ENCODE measurements at regions not wholly inside any gene's neighbourhood (a gene's known extent, or its start where the extent isn't known, plus 50 kb on each side); places are given as distances from the start of the nearest gene placed in this dataset.
"Not testable (repeated sequence)": the region's sequence is repeated elsewhere in the genome, so short reads cannot be mapped to it uniquely, and the experiment has no call there.

DNA sequence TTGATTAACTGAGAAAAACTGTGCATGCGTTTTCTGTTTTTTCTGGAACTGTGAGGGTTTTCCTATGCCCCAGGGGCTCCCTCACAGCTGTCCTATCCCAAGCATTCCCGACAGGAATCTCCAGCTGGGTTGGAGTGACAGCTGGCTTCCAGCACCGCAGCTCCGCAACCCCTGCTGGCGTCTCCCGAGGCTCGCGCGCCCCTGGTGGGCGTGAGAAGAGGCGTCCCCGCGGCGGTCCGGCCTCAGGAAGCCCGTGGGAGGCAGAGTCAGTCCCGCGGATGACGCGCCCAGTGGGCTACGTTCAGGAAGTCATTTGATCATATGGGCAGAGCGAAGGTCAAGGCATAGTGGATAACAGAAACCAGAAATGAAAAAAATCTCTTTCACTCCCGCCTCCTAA, 821.9 kb downstream of the SPATA31A1 start:
- not testable (repeated sequence) for H3K36me3 Mint-ChIP-seq (ENCODE audit: low read depth); H3K9me3 Mint-ChIP-seq; H3K4me1 Mint-ChIP-seq; H3K4me3 Mint-ChIP-seq; H3K27me3 Mint-ChIP-seq (ENCODE audit: low read depth); H3K27ac Mint-ChIP-seq (ENCODE audit: unreplicated experiment)
- peak; percentile 47 for DNase-seq (ENCODE audit: low read depth, low spot score)
- TF ChIP-seq, protein P1, sequence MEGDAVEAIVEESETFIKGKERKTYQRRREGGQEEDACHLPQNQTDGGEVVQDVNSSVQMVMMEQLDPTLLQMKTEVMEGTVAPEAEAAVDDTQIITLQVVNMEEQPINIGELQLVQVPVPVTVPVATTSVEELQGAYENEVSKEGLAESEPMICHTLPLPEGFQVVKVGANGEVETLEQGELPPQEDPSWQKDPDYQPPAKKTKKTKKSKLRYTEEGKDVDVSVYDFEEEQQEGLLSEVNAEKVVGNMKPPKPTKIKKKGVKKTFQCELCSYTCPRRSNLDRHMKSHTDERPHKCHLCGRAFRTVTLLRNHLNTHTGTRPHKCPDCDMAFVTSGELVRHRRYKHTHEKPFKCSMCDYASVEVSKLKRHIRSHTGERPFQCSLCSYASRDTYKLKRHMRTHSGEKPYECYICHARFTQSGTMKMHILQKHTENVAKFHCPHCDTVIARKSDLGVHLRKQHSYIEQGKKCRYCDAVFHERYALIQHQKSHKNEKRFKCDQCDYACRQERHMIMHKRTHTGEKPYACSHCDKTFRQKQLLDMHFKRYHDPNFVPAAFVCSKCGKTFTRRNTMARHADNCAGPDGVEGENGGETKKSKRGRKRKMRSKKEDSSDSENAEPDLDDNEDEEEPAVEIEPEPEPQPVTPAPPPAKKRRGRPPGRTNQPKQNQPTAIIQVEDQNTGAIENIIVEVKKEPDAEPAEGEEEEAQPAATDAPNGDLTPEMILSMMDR (conservative IDR thresholded peaks at IDR 0.05) = peak; percentile 42

DNA sequence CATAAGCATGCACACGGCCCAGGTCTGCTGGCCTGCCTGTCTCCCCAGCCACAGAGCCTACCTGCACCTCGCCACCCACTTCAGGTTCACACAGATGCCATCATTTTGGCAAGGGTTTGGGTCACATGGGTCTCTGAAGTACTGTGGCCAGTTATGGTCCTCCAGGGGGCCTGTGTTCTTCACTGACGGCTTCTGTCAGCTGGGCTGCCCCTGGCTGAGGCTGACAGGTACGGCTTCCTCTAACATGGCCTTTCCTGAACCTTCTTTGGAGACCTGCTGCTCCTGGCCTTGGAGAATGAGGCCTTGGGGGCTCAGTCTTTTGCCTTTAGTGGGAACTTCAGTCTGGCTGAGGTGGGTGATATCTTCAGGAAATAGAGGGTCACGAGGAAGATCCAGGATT, 835.9 kb downstream of the SPATA31A1 start:
- peaks cover 20% of the 10 kb centered on the region for H3K27me3 Mint-ChIP-seq (ENCODE audit: low read depth)
- DNase-seq (ENCODE audit: low read depth, low spot score); H3K27ac Mint-ChIP-seq (ENCODE audit: unreplicated experiment); H3K36me3 Mint-ChIP-seq (ENCODE audit: low read depth); H3K4me3 Mint-ChIP-seq; H3K9me3 Mint-ChIP-seq; H3K4me1 Mint-ChIP-seq: not testable (repeated sequence)

DNA sequence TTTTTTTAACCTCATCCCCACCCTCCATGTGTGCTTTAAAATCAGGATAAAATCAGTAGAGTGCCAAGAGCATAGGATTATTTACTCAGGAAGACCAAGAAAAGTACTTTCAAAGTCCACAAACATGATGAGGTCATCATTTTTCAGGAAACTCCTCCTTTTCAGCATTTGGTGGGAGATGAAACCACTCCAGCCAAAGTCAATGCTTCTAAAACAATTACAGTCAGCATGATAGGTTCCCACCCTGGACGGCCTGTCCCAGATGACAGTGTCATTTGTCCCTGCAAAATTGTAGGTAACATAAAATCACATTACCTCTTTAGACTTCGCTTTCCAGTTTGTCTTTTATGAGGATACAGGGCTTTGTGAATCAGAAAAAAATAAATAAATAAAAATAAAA, 836.7 kb downstream of the SPATA31A1 start:
- not testable (repeated sequence) for H3K4me3 Mint-ChIP-seq; H3K36me3 Mint-ChIP-seq (ENCODE audit: low read depth)

DNA sequence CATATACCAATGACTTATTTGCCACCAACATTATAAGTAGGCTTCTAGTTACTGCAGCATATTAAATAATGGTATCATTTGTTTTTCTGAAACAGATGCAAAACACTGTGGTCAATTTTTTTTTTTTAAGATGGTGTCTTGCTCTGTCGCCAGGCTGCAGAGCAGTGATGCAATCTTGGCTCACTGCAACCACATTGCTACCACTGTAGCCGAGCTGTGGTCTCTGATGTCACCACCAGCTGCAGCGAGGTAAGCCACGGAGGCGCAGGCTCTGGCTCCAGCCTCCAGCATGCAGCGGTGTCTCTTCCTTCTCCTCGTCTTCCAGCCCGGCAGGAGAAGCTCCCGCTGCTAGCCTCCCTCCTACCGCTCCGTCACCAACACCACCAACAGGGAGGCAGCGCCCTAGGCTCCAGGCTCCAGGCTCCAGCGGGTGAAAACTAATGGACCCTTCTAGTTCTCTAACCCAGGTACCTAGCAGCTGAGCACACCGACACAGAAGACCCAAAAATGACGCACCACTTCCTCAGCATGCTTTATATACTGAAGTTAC, 840.8 kb downstream of the SPATA31A1 start:
- DNase-seq (ENCODE audit: low read depth, low spot score); H3K27ac Mint-ChIP-seq (ENCODE audit: unreplicated experiment); H3K4me1 Mint-ChIP-seq; H3K4me3 Mint-ChIP-seq; H3K36me3 Mint-ChIP-seq (ENCODE audit: low read depth); H3K9me3 Mint-ChIP-seq: not testable (repeated sequence)
- H3K27me3 Mint-ChIP-seq (ENCODE audit: low read depth) = peaks cover 19% of the 10 kb centered on the region

More for the DNA sequence above, 836.7 kb downstream of the SPATA31A1 start:
- not testable (repeated sequence) for H3K9me3 Mint-ChIP-seq; DNase-seq (ENCODE audit: low read depth, low spot score); H3K4me1 Mint-ChIP-seq; H3K27ac Mint-ChIP-seq (ENCODE audit: unreplicated experiment)
- peaks cover 22% of the 10 kb centered on the region for H3K27me3 Mint-ChIP-seq (ENCODE audit: low read depth)

DNA sequence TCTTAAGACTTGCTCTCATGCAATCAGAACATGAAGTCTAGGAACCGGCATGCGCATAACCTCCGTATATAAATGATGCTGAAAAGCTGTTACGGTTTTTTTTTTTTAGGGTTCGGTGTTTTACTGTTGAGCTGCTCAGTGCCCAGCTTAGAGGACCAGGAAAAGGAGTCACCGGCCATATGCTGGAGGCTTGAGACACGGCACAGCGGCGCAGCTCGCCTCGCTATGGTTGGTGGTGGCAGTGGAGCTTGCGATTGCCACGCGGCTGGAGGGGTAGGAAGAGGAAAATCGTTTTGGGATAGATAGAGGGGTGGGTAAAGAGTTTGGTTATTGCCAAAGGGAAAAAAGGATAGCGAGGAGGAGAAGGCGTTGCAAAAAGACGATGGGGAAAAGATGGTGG, 841.3 kb downstream of the SPATA31A1 start:
- peaks cover 19% of the 10 kb centered on the region for H3K27me3 Mint-ChIP-seq (ENCODE audit: low read depth)
- H3K36me3 Mint-ChIP-seq (ENCODE audit: low read depth); H3K9me3 Mint-ChIP-seq; H3K4me3 Mint-ChIP-seq; H3K4me1 Mint-ChIP-seq; H3K27ac Mint-ChIP-seq (ENCODE audit: unreplicated experiment); DNase-seq (ENCODE audit: low read depth, low spot score): not testable (repeated sequence)

DNA sequence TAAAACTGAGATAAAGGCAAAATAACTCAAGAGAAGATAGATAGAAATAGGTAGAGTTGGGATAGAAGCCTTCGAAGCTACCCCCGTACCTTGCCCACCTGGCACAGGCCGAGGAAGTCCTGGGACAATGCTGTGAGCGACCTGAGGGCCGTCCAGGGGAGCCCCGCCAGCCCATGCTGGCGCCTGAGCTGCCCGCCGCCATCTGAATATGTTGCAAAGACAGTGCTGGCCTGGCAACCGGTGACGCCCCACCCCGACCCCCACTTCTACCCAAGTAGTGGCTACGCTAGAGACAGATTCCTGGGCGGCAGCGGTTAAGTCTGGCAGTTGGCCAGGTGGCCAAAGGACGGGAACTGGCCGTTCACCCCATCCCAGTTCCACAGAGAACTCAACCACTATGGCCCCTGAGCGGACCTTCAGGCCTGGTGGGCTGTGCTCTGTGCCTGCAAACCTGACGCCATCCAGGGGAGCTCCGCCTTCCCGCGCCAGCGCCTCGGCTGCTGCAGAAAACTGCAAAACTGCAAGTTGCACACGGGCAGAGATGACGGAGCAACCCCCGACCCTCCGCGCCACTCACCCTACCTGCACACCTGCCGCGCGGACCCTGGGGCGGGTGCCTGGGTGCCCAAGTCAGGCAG, 866.2 kb downstream of the SPATA31A1 start:
- H3K27me3 Mint-ChIP-seq (ENCODE audit: low read depth); H3K9me3 Mint-ChIP-seq; DNase-seq (ENCODE audit: low read depth, low spot score); H3K4me3 Mint-ChIP-seq; H3K36me3 Mint-ChIP-seq (ENCODE audit: low read depth); H3K4me1 Mint-ChIP-seq; H3K27ac Mint-ChIP-seq (ENCODE audit: unreplicated experiment): not testable (repeated sequence)

DNA sequence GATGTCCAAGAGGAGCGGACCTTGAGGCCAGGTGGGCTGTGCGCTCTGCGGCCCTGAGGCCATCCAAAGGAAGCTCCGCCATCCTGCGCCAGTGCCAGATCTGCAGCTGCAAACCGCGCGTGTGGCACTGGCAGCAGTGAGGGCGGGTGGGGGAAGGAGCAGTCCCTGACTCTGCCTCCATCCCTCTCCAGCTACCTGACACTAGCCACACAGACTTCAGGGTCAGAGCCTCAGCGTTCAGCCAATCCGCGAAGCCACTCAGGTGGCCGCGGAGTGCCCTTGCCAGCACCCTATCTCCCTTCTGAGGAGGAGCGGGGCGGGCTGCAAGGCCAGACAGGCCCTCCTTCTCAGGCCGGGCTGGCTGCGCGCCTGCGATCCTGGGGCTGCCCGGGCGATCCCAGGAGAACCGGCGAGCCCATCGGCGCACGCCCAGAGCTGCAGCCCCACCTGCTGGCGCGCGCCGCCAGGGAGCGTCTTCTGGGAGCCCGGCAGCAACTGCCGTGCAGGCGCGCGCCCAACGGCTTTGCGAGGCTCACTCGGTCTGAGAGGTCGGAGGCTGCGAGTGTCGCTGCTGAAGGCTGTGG, 867.2 kb downstream of the SPATA31A1 start:
- H3K27me3 Mint-ChIP-seq (ENCODE audit: low read depth); H3K27ac Mint-ChIP-seq (ENCODE audit: unreplicated experiment); H3K36me3 Mint-ChIP-seq (ENCODE audit: low read depth); DNase-seq (ENCODE audit: low read depth, low spot score); H3K4me3 Mint-ChIP-seq; H3K4me1 Mint-ChIP-seq; H3K9me3 Mint-ChIP-seq: not testable (repeated sequence)

DNA sequence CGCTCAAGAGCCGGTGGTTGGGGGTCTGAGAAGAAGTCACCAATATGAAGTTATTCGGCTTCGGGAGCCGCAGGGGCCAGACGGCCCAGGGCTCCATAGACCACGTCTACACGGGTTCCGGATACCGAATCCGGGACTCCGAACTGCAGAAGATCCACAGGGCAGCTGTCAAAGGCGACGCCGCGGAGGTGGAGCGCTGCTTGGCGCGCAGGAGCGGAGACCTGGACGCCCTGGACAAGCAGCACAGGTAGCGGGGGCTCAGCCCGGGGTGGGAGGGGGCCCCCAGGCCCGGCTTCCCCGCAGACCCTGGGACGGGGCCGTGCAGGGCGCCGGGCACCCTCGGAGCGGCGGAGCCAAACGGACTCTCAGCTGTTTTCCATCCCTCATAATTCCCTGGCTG, 867.9 kb downstream of the SPATA31A1 start:
- not testable (repeated sequence) for H3K27ac Mint-ChIP-seq (ENCODE audit: unreplicated experiment); H3K4me1 Mint-ChIP-seq; H3K4me3 Mint-ChIP-seq; H3K27me3 Mint-ChIP-seq (ENCODE audit: low read depth); H3K9me3 Mint-ChIP-seq; H3K36me3 Mint-ChIP-seq (ENCODE audit: low read depth)
- peak; percentile 1 for DNase-seq (ENCODE audit: low read depth, low spot score)
